ENCODE measurements at regions not wholly inside any gene's neighbourhood (a gene's known extent, or its start where the extent isn't known, plus 50 kb on each side); places are given as distances from the start of the nearest gene placed in this dataset.

- TF ChIP-seq CTCF (IDR thresholded peaks at IDR 0.05; ENCODE audit: insufficient read depth, low read length) (no peak), POLR2AphosphoS5 (IDR thresholded peaks at IDR 0.05; ENCODE audit: low read depth) (no peak), SPI1 (IDR thresholded peaks at IDR 0.05; ENCODE audit: borderline replicate concordance, low read depth) (no peak), GABPA (IDR thresholded peaks at IDR 0.05; ENCODE audit: low read depth) (no peak)
- TF ChIP-seq, protein P1, sequence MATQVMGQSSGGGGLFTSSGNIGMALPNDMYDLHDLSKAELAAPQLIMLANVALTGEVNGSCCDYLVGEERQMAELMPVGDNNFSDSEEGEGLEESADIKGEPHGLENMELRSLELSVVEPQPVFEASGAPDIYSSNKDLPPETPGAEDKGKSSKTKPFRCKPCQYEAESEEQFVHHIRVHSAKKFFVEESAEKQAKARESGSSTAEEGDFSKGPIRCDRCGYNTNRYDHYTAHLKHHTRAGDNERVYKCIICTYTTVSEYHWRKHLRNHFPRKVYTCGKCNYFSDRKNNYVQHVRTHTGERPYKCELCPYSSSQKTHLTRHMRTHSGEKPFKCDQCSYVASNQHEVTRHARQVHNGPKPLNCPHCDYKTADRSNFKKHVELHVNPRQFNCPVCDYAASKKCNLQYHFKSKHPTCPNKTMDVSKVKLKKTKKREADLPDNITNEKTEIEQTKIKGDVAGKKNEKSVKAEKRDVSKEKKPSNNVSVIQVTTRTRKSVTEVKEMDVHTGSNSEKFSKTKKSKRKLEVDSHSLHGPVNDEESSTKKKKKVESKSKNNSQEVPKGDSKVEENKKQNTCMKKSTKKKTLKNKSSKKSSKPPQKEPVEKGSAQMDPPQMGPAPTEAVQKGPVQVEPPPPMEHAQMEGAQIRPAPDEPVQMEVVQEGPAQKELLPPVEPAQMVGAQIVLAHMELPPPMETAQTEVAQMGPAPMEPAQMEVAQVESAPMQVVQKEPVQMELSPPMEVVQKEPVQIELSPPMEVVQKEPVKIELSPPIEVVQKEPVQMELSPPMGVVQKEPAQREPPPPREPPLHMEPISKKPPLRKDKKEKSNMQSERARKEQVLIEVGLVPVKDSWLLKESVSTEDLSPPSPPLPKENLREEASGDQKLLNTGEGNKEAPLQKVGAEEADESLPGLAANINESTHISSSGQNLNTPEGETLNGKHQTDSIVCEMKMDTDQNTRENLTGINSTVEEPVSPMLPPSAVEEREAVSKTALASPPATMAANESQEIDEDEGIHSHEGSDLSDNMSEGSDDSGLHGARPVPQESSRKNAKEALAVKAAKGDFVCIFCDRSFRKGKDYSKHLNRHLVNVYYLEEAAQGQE (IDR thresholded peaks at IDR 0.05; ENCODE audit: insufficient replicate concordance, low read depth): no peak
These were observed 163.3 kb upstream of the NXPH2 start for GRCh38 chr2:138943470-138943869.
